NCI-H748 (cell line): ENCODE measurements at regions not wholly inside any gene's neighbourhood (a gene's known extent, or its start where the extent isn't known, plus 50 kb on each side); places are given as distances from the start of the nearest gene placed in this dataset.

Experiments
- DNase-seq: peaks from one replicate; lab custom pipeline; 2025; ENCODE audit not compliant: unreplicated experiment; lab: John Stamatoyannopoulos, UW

- DNase-seq = peak; percentile 51
Measured at GRCh38 chr4:83865417-83866150, 329.7 kb downstream of the GPAT3 start.

- no peak for DNase-seq
Measured at GRCh38 chr4:83864097-83864817, 328.3 kb downstream of the GPAT3 start.

GRCh38 chr4:83862471-83862870 lies 326.6 kb downstream of the GPAT3 start:
- no peak for DNase-seq

GRCh38 chr4:83860200-83860599 lies 324.3 kb downstream of the GPAT3 start:
- DNase-seq = peak; percentile 15

GRCh38 chr4:83858131-83858530 lies 322.2 kb downstream of the GPAT3 start:
- no peak for DNase-seq

GRCh38 chr4:83855044-83855443 lies 319.1 kb downstream of the GPAT3 start:
- DNase-seq = no peak

GRCh38 chr4:83852085-83852451 lies 316.2 kb downstream of the GPAT3 start:
- no peak for DNase-seq

- DNase-seq = no peak
Measured at GRCh38 chr4:83851261-83852084, 315.6 kb downstream of the GPAT3 start.

- DNase-seq = no peak
Measured at GRCh38 chr4:83850435-83850834, 314.5 kb downstream of the GPAT3 start.

GRCh38 chr4:83846193-83846830 lies 310.4 kb downstream of the GPAT3 start:
- DNase-seq = no peak

- no peak for DNase-seq
Measured at GRCh38 chr4:83839615-83840014, 303.7 kb downstream of the GPAT3 start.

GRCh38 chr4:83837614-83838308 lies 301.9 kb downstream of the GPAT3 start:
- DNase-seq = no peak

GRCh38 chr4:83833920-83834319 lies 298.0 kb downstream of the GPAT3 start:
- DNase-seq = no peak

GRCh38 chr4:83832110-83832825 lies 296.4 kb downstream of the GPAT3 start:
- peak; percentile 35 for DNase-seq

GRCh38 chr4:83831588-83831987 lies 295.7 kb downstream of the GPAT3 start:
- no peak for DNase-seq

- peak; percentile 82 for DNase-seq
Measured at GRCh38 chr4:83830138-83830888, 294.4 kb downstream of the GPAT3 start.

GRCh38 chr4:83828601-83829000 lies 292.7 kb downstream of the GPAT3 start:
- DNase-seq = no peak

GRCh38 chr4:83821493-83821892 lies 285.6 kb downstream of the GPAT3 start:
- DNase-seq = peak; percentile 6

- DNase-seq = no peak
Measured at GRCh38 chr4:83819582-83819981, 283.7 kb downstream of the GPAT3 start.
